ENCODE measurements at regions not wholly inside any gene's neighbourhood (a gene's known extent, or its start where the extent isn't known, plus 50 kb on each side); places are given as distances from the start of the nearest gene placed in this dataset.

DNA sequence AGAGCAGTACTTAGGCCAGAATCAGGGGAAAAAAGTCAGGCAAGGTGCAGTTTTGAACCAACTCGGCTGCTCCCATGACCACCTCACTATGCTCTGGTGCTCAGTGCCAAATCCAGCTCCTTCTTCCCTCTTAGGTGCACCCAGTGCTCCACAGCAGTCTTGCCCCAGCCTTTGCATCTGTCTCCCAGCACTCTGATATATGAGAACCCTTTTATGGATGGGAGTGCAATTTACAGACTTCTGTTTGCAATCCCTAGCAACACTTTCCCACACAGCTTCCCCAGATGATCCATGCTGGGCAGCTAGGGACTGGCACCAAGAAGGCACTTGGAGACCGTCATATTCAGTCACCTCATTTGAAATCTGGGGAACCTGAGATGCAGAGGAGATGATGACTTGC is 267.9 kb upstream of the CCL2 start:
- Histone ChIP-seq H3K9me3 (no peaks in the 10 kb centered on the region), H3K27ac (no peak overlapping the region), H3K36me3 (no peaks in the 10 kb centered on the region), H3K4me3 (no peak overlapping the region), H3K27me3 (no peaks in the 10 kb centered on the region), H3K4me1 (no peaks in the 10 kb centered on the region)
- WGBS, 2 donors: 78 to 79% methylated on average over 2 of the region's 2 CpGs
- DNase-seq (ENCODE audit: low spot score in 2 of 2): no peak
- TF ChIP-seq EP300 (IDR thresholded peaks at IDR 0.05): no peak
- no peak for TF ChIP-seq POLR2A (IDR thresholded peaks at IDR 0.05)
- TF ChIP-seq, protein P1, sequence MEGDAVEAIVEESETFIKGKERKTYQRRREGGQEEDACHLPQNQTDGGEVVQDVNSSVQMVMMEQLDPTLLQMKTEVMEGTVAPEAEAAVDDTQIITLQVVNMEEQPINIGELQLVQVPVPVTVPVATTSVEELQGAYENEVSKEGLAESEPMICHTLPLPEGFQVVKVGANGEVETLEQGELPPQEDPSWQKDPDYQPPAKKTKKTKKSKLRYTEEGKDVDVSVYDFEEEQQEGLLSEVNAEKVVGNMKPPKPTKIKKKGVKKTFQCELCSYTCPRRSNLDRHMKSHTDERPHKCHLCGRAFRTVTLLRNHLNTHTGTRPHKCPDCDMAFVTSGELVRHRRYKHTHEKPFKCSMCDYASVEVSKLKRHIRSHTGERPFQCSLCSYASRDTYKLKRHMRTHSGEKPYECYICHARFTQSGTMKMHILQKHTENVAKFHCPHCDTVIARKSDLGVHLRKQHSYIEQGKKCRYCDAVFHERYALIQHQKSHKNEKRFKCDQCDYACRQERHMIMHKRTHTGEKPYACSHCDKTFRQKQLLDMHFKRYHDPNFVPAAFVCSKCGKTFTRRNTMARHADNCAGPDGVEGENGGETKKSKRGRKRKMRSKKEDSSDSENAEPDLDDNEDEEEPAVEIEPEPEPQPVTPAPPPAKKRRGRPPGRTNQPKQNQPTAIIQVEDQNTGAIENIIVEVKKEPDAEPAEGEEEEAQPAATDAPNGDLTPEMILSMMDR (IDR thresholded peaks at IDR 0.05): no peak

DNA sequence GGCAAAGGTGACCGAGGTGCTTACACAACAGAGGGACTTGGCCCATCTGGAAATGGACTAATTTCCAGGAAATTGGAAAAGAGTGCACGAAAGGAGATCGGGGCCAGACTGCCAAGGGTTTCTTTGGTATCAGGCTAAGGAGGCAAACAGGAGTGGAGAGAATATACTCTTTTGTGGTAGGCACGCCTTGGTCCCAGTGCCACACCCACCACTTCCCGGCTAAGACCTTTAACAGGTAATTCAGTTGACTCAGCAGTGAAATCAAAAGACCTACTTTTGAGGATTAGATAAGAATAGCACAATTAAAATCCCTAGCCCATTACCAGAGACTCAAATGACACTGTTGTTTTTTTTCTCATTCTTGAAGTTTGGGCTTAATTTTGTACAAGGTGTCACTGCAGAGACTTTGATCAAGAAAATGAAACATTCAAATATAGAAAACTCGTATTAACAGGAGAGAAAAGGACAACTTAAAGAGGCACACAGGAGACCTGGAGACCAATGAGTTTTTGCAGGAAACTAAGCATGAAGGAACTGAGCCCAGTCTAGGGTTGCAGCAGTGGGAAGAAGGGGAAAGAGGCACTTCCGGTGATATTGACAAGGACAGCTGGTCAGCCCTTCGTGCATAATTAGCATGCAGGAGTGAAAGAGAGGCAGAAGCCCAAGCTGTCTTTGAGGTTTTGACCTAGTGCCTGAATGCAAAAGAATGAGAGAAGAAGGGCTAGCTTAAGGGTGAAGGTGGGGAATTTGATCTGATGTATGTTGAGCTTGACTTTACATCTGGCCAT is 265.5 kb upstream of the CCL2 start:
- Histone ChIP-seq H3K4me3 (no peak overlapping the region), H3K36me3 (no peaks in the 10 kb centered on the region), H3K9me3 (no peaks in the 10 kb centered on the region), H3K27ac (no peak overlapping the region), H3K27me3 (no peaks in the 10 kb centered on the region), H3K4me1 (no peaks in the 10 kb centered on the region)
- DNase-seq (ENCODE audit: low spot score in 2 of 2): no peak
- WGBS, 2 donors: 48 to 54% methylated on average over 8 of the region's 8 CpGs
- no peak for TF ChIP-seq EP300 (IDR thresholded peaks at IDR 0.05)
- TF ChIP-seq, protein P1 (IDR thresholded peaks at IDR 0.05): no peak
- no peak for TF ChIP-seq POLR2A (IDR thresholded peaks at IDR 0.05)

DNA sequence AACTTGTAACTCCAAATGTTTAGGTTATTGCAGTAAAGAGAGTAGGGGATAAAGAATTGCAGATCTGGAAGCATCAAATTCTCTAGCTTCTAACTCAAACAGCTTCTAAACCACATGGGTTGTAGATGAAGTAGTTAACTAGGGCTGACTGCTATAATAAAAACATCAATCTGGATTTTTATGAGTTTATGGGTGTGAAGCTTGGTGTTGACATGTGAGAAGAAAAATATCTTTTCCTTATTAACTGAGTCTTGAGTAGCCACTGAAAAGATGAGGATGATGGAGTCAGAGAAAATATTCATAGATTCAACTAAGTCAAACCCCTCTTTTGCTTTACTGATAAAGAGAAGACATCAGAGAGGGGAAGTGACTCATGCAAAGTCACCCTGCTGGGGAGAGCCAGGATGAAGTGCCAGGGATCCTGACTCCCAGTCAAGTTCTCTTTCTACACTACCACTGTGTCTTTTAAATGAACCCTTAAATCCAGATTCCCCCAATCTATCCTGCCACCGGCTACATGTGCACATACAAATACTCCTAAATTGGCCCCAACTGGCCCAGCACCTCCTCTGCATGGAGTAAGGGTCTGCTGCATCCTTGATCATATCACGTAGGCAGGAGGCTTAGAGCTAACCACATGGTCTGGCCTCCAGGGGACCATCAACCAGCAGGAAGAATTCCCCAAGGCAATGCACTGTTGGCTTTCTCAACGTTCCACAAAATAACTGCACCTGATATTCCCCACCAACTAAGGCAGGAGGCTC is 264.0 kb upstream of the CCL2 start:
- peaks cover 0 to under 1% (median 0%) of the 10 kb centered on the region in 4 donors for H3K9me3 ChIP-seq
- WGBS, 2 donors: 30 to 42% methylated on average over 3 of the region's 3 CpGs
- H3K27me3 ChIP-seq: no peaks in the 10 kb centered on the region
- no peak overlapping the region for H3K27ac ChIP-seq
- no peak for DNase-seq (ENCODE audit: low spot score in 2 of 2)
- no peak for TF ChIP-seq POLR2A (IDR thresholded peaks at IDR 0.05)
- TF ChIP-seq EP300 (IDR thresholded peaks at IDR 0.05): no peak
- TF ChIP-seq, protein P1 (IDR thresholded peaks at IDR 0.05): no peak
- no peak overlapping the region for H3K4me3 ChIP-seq
- H3K4me1 ChIP-seq: no peaks in the 10 kb centered on the region
- no peaks in the 10 kb centered on the region for H3K36me3 ChIP-seq

DNA sequence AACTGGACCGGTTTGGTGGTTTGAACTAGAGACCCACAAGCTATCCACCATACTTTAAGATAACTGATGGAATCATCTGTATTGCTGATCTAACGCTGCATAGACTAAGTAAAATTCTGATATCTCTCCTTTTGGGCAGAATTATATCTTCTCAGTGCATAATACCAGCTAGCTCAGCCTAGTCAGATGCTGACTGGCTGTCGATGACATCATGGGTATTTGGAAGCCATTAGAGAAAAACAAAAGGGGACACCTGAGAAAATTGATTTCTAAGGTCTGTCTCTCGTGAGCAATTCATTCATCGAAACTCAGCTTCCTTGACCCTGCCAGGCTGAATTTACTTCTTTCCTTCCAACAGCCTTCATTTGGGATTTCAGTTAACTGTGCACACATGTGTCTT is 263.0 kb upstream of the CCL2 start:
- DNase-seq (ENCODE audit: low spot score in 2 of 2): no peak
- no peaks in the 10 kb centered on the region for H3K4me1 ChIP-seq
- no peak overlapping the region for H3K4me3 ChIP-seq
- H3K27ac ChIP-seq: no peak overlapping the region
- TF ChIP-seq, protein P1 (IDR thresholded peaks at IDR 0.05): no peak
- TF ChIP-seq POLR2A (IDR thresholded peaks at IDR 0.05): no peak
- no peak for TF ChIP-seq EP300 (IDR thresholded peaks at IDR 0.05)
- H3K9me3 ChIP-seq: peaks cover 0 to 10% (median 0%) of the 10 kb centered on the region in 4 donors
- WGBS, 2 donors: 66 to 74% methylated on average over 5 of the region's 5 CpGs
- H3K36me3 ChIP-seq: no peaks in the 10 kb centered on the region
- H3K27me3 ChIP-seq: no peaks in the 10 kb centered on the region

DNA sequence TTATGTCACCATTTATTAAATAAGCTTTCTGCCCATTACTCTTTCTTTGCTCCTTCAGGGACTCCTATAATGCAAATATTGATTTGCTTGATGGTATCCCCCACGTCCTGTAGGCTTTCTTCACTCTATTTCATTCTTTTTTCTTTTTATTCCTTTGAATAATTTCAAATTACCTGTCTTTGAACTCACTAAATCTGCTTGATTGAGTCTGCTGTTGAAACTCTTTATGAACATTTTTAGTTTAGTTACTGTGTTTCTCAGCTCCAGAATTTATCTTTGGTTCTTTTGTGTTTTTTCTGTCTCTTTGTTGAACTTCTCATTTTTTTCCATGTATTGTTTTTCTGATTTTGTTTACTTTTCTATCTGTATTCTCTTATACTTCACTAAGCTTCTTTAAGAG is 254.4 kb upstream of the CCL2 start:
- Histone ChIP-seq H3K27me3 (no peaks in the 10 kb centered on the region), H3K4me1 (no peaks in the 10 kb centered on the region), H3K27ac (no peak overlapping the region), H3K36me3 (no peaks in the 10 kb centered on the region), H3K4me3 (no peak overlapping the region), H3K9me3 (peaks cover 0 to 40% (median 4%) of the 10 kb centered on the region in 4 donors)
- DNase-seq (ENCODE audit: low spot score in 2 of 2): no peak
- TF ChIP-seq POLR2A (IDR thresholded peaks at IDR 0.05): no peak
- TF ChIP-seq EP300 (IDR thresholded peaks at IDR 0.05): no peak
- TF ChIP-seq, protein P1 (IDR thresholded peaks at IDR 0.05): no peak
- 22 to 24% methylated on average over 1 of the region's 1 CpG for WGBS, 2 donors
